Tongue (tissue), 1 donor: ENCODE measurements at regions not wholly inside any gene's neighbourhood (a gene's known extent, or its start where the extent isn't known, plus 50 kb on each side); places are given as distances from the start of the nearest gene placed in this dataset.
A peak's percentile ranks its signal among the peaks of the same experiment; 100 is the strongest.

Source experiments
- DNase-seq: peaks from one replicate; pipeline ENCODE4 v3.0.0-alpha.2; 2015

GRCh38 chr14:103207388-103208072, 84.3 kb downstream of the TNFAIP2 start:
- DNase-seq = no peak

DNA sequence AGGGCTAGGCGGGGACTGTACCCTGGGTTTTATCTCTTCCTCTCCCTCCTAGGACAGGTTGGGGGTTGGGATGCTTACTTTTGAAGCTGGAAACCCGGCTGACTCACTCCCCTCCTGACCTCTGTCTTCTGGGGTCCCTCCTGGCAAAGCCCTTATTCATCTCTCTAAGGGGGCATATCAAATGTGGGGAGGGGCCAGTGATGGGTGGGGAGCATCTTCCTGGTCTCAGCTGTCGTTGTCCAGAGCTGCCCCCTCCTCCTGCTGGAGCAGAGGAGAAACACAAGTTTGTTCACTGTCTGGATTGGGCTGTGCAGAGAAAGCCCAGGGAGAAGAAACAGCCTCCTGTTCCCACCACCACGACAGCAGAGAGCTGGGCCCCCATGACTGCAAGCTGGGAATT, 85.8 kb downstream of the TNFAIP2 start:
- no peak for DNase-seq

DNA sequence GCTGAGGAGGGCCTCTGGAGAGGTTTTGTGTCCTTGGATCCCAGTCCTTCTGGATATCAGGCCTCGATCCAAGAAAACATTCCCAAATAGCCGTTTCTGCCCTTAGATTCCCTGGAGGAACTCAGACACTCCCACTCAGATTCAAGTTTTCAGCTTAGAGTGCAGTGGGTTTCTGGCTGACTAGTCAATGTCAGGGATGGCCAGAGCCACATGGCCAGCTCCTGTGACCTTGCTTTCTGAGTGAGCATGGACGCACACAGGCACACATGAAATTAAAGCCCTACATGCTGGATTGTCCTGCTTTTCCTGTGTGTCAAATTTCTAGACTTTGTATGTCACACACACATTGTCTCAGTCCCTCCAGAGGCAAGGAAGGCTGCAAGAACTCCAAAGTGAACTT, 86.2 kb downstream of the TNFAIP2 start:
- no peak for DNase-seq

GRCh38 chr14:103213331-103213730, 90.1 kb downstream of the TNFAIP2 start:
- no peak for DNase-seq

- no peak for DNase-seq
These were observed 91.2 kb downstream of the TNFAIP2 start for GRCh38 chr14:103214461-103214958.

DNA sequence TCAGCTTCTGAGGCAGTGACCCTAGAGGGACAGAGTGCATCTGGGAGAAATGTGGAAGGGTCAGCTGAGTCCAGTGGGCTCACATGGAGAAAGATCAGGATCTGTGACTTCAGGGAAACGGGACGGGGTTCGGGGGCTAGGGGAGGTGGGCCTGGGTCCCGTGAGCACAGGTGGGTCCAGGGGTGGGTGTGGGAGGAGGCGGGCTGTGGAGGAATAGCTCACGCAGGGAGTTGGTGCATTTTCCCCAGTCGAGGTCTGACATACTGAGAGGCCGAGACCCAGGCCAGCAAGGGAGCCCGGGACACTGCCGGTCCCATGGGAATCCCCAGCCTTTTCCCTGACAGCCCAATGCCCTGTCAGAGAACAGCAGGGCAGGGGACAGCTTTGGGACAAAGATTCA, 93.1 kb downstream of the TNFAIP2 start:
- DNase-seq = no peak

- DNase-seq = no peak
These were observed 93.6 kb downstream of the TNFAIP2 start for GRCh38 chr14:103216857-103217256.

DNA sequence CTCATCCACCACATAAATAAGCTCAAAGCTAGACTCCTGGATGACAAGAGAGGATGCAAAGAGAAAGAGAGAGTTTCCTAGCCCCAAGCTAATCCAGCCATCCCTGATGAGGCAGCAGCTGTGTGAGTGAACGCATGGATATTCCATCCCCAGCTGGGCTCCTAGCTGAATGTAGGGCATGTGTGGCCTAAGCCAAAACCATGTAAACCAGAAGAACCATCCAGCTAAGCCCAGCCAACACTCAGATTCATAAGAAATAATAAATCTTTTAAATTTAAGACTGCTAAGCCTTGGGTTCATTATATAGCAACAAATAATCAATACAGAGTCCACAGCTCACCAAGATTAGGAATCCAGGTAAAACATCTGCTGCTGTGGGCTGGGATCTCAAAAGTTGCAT, 94.3 kb downstream of the TNFAIP2 start:
- DNase-seq = no peak

DNA sequence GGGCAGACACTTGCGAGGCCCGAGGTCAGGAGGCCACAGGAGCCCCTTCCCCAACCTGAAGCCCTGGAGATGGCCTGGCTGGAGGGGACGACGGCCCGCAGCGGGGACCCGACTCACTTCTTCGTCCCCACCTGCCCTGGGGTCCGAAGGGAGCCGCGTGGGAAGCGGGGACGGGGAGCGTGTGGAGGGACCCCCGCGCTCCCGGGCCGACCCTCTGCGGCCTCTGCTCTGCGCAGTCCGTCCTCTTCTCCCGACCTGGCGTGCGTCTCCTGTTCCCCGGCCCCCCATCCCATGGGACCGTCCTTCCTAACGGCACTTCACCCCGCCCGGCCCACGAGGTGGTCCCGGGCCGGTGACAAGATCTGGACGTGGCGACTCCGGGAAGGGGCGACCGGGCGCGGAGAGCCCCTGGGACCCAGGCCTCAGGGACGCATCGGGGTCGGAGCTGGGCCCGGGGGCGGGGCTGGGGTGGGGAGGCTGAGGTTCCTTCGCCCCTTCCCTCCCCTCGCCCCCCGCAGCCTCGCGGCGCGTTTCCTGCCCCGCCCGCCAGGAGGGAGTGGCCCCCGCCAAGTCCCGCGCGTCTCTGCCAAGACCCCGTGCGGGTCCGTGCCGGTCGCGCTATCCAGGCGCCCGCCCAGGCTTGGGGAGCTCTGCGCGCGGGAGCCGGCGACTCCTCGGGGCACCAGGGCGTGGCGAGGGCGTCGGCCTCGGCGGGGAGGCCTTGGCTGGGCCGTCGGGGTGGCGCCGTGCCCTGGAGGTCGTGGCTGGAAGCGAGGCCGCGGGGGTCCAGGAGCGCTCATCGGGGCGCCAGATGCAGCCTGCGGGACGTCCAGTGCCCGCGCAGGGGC, 97.1 kb downstream of the TNFAIP2 start:
- DNase-seq = no peak

DNA sequence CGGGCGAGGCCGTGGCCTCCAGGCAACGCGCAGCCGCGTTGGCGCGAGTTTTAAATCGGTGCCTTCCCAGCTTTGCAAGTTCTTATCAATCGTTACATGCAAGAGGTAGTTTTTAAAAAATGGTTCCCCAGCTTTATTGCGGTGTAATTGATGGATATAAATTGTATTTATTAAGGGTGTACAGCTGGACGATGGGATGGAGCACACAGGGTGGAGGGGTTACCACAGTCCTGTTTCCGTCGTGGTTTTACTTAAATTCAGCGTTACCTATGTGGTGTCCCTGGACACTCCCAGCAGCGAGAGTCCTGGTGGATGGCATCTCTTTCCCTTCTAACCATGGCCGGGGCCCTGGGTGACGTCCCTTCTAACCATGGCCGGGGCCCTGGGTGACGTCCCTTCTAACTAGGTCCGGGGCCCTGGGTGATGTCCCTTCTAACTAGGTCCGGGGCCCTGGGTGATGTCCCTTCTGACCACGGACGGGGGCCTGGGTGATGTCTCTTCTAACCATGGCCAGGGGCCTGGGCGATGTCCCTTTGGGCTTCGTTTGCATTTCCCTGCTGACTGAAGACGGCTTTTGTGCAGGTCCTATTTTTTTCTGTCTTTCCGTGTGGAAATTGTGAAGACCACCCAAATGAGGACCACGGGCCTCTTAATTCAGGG, 97.9 kb downstream of the TNFAIP2 start:
- no peak for DNase-seq

DNA sequence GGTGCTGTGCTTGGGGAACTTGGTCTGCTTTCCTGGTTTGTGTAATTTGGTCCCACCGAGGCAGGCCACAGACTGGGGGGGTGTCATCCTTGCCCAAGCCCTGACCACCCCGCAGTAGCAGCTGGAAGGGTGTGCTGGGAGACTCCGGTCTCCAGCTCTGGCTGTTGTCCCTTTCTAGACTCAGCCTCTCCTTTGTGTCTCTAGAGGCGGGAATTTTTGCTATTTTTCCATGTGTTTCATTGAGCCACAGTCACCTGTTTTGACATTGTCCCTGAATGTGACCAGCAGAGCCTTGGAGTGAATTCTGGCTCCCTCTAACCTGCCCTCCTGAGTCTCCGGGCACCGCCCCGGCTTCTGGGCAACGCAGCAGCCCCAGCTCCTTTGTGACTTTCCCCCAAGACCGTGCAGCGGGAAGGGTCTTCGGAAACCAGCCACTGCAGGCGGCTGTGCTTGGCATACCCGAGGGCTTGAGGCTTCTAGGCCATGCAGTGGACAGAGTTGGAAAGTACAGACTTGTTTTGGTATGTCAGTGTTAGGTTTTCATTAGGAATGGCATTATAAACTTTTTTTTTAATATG, 98.6 kb downstream of the TNFAIP2 start:
- DNase-seq = no peak

GRCh38 chr14:103223818-103224352, 100.6 kb downstream of the TNFAIP2 start:
- DNase-seq = no peak

DNA sequence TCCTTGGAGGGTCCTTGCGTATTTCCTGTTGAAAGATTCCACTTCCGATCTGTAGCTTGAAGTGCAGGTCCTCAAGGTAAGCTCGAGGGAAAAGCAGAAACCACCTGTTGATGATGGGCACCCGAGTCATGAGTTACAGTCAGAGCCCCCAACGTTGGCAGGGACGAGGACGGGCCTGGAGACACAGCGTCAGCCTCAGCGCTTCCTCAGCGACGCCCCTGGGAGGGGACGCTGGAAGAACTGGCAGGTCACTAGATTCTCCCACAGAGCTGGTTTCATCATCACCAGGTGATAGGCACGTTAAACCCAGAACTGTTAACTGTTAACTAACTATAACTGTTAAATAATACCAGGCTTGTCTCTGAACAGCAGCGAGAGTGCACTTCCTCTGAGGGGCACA, 101.8 kb downstream of the TNFAIP2 start:
- DNase-seq = no peak

DNA sequence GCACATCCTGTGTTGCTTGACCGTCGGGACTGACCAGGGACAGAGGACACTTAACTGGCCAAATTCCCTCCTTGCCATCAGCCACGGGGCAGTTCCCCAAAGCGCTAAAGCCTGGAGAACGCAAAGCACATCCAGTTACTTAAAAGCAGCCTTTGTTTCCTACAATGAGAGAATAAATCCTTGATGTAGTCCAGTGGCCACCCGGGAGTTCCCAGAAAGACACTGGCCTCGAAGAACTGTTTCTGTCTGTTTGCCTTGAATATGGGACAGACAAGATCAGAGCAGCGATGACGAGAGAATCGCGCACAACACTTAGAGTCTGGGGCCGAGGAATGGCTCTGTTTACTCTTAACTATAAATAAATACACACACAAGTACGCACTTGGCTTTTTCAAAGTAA, 102.2 kb downstream of the TNFAIP2 start:
- DNase-seq = peak; percentile 34

GRCh38 chr14:103227094-103227768, 104.0 kb downstream of the TNFAIP2 start:
- no peak for DNase-seq

DNA sequence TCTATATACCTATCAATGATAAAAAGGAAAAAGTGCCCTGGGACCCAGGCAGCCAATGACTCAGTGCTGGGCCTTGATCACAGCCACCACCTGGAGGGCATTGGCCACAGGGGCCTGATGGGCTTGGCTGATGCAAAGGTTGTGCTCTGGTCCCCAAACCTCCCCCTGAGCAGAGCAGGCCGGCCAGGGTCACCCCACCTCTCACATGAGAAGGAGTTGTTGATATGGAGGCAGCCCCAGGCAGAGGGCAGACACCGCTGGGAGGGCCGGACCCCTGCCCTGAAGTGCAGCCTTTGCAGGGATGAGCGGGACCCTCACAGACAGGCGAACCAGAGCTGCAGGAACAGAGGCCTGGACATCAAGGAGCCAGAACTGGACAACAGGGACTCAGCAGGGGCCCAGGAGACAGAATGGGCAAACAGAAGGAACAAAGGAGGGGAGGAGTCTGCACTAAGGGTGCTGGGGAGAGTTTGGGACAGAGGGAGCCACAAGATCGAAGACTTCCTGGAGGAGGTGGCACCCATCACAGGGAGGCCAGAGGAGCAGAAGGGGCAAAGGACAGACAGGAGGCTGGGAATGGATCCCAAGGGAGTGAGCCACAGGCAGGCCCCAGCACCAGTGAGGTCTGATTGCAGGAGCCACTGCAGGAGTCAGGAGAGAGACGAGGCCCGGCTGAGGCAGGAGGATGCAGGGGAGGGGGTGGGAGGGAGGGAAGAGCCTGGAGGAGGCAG, 105.0 kb downstream of the TNFAIP2 start:
- DNase-seq = no peak

GRCh38 chr14:103228866-103229265, 105.2 kb upstream of the EIF5 start:
- no peak for DNase-seq

DNA sequence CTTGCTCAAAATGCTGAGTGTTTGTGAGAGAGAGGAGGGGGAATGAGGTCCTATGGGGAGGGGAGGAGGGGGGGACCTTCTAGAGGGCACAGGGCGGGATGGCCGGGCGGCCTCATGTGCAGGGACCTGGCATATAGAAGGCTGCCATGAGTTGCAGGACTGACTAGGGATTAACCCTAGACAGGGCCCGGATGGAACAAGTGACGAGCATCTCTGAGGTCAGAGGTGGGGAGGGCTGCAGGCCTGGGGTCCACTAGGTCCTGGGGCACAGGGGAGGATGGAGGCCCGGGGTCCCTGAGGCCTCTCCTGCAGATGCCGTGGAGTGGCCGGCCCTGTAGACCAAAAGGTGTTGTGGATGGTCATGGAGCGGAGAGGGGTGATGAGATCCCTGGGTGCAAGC, 104.0 kb upstream of the EIF5 start:
- DNase-seq = no peak

DNA sequence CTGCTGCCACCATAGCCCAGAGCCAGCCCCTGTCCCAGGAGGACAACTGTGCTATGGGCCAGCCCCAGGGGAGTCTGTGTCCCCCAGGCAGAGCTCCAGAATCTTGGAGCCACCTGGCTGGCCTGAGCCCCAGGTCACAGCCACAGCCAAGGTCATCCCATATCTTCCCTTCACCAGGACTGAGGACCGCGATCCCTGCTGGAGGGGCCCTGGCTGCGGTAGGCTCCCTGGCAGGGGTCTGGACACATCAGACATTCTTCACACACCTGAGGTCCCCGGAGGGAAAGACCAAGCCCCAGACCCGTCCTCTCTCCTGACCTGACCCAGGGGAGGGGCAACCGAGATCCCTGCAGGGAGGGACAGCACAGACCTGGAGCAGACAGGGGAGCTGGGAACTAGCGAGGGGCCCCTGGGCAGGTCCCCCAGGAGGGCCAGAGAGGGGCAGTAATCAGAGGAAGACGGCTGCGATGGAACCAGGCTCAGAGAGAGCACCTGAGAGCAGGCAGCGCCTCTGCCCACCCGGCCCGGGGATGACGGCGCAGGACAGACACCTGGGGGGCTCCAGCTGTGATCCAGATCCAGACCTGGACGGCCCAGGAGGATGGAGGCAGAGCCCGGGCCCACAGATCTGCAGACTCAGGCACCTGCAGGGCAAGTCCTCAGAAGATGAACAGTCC, 103.2 kb upstream of the EIF5 start:
- no peak for DNase-seq

DNA sequence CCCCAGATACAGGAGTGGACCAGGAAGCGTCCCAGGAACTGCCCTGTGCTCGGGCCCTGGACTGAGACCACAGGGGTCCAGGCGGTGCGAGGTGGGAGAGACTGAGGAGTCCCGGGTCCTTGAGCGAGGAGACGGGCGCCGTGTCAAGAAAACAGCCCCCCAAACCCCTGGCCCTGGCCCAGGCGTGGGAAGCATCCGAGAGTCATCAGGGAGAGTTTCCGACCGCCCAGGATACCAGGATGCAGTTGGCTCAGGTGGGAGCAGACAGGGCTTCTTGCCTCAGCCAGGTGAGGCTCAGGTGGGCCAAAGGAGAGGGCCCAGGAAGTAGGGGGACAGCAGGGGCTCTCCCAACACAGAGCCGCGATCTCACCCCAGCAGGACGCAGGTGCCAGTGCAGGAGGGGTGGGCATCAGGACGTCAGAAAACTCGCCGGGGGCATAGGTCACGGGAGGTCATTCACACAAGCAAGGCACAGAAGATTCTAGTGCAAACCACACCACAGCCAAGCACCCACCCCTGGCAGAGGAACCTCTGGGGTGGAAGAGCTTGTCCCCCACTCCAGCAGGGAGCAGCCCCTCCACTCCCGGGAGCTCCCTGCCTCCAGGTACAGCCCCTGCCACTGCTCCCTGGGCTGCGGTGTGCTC, 102.5 kb upstream of the EIF5 start:
- no peak for DNase-seq
